ENCODE measurements at regions not wholly inside any gene's neighbourhood (a gene's known extent, or its start where the extent isn't known, plus 50 kb on each side); places are given as distances from the start of the nearest gene placed in this dataset.
"Not testable (repeated sequence)": the region's sequence is repeated elsewhere in the genome, so short reads cannot be mapped to it uniquely, and the experiment has no call there.

GRCh38 chr2:168300460-168300859, 53.1 kb upstream of the STK39 start:
- no peak for DNase-seq

DNA sequence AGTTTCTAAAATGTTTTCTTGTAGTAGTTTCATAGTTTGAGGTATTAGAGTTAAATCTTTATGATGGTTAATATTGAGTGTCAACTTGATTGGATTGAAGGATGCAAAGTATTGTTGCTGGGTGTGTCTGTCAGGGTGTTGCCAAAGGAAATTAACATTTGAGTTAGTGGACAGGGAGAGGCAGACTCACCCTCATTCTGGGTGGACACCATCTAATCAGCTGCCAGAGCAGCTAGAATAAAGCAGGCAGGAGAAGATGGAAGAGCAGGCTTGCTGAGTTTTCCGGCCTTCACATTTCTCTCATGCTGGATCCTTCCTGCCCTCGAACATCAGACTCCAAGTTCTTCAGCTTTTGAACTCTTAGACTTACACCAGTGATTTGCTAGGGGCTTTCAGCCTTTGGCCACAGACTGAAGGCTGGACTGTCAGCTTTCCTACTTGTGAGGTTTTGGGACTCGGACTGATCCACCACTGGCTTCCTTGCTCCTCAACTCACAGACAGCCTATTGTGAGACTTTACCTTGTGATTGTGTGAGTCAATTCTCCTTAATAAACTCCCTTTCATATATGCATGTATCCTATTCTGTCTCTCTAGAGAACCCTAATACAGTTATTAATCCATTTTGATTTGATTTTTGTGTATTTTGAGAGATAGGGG, 56.8 kb upstream of the STK39 start:
- DNase-seq, result no peak

GRCh38 chr2:168307379-168307778, 60.0 kb upstream of the STK39 start:
- no peak for DNase-seq

- DNase-seq, result no peak
Observed at GRCh38 chr2:168310580-168310979, 63.2 kb upstream of the STK39 start.

DNA sequence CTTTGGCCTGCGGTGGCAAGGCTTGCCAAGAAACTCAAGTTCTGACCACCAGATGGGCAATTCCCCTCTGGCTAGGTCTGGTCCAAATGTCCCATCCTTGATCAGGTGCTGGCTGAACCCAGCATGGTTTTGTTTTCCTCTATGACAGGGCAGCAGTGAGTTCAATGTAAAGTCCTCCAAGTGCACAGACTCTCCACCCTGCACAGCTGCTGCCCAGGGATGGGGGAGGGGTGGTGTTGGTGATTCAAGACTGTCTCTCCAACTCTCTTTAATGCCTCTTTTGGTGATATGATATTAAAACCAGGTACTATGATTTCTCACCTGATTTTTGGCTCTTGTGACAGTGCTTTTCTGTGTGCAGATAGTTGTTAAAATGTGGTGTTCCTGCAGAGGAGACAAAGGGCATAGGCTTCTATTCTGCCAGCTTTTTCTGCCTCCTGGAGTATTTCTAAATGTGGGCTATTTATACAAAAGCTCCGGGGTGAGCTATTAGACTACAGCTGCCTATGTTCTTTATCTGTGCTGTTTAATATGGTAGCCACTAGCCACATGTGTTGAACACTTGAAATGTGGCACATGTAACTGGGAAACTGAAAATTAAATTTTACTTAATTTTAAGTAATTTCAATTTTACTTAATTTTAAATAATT, 64.0 kb upstream of the STK39 start:
- peak; percentile 79 for DNase-seq

DNA sequence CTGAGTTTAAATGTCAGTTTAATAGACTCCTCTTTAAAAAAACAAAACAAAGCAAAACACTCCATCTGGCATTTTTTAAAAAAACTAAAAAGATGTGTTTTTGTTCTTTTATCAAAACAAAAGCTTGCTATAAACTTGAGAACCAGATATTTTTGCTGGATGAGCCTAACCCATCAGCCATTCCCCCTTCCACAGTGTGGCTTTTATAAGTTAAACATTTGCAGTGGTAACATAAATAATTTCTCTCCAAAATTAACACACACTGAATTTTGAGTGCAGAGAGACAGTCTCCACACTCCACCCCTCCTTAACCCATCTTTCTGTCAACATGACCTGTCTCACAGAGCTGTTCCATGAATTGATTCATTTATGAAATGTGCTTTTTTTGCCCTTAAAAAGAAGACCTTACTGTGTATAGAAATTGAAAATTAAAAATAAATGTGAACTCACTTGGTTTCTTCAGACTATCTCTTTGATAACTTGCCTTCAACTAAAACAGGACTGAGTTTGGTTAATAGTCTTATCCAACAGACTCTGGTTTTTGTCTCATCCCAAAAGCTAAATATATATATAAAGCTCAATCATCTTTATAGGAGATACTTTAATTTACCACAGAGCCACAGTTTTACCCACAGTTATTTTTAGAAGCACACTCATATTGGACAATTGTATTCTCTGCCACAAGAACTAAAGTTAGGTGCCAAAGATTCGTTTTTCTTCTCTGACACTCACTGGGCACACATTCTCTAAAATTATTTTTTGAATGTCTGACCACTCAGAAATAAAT, 64.8 kb upstream of the STK39 start:
- DNase-seq, result peak; percentile 12

DNA sequence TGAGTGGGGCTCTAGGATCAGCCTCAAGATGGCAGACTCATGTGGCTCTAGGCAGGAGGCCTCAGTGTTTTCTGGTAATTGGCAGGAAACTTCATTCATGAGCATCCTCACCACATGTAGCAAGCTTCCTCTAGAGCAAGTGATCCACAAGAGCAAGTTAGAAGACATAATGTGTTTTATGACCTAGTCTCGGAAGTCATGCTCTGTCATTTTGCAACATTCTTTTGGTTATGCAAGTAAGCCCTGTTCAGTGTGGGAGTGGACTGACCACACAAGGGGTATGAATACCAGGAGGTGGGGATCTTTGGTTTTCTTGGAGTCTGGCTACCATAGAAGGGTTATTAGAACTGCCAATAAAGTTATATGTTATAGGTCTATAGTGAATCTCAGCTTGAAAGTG, 66.8 kb upstream of the STK39 start:
- DNase-seq, result no peak

- no peak for DNase-seq
Observed at GRCh38 chr2:168315331-168316072, 68.1 kb upstream of the STK39 start.

DNA sequence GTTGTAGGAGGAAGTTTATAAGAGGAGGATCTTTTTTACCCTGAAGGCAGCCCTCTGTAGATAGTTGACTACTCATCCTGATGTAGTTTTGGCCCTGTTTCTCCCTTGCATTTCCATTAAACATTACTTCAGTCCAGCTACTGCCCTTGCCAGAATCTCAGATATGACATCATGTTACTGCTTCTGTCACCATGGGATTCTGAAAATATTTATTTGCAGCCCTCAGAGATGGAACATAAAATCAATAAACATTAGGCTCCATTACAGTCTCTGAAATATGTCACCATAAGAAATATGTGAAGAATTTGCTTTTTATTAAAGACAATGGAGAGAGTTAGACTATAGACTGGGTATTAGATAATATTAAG, 68.7 kb upstream of the STK39 start:
- DNase-seq, result no peak

DNA sequence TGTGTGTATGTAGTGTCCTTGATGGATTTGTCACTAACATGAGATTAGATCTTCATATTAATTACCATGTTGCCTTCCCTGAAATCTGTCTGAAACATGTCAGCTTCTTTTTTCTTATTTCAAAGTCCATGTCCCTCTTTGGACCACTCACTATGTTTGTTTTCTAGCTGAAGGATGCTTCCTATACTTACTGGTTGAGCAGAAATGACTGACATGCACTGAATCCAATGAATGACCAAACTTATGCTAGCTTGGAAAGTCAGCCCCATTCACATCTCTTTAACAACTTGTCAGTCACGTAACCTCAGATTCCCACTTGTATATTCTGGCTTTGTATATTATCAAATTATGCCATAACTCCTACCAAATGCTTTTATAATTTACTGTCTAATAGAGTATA, 69.9 kb upstream of the STK39 start:
- no peak for DNase-seq

DNA sequence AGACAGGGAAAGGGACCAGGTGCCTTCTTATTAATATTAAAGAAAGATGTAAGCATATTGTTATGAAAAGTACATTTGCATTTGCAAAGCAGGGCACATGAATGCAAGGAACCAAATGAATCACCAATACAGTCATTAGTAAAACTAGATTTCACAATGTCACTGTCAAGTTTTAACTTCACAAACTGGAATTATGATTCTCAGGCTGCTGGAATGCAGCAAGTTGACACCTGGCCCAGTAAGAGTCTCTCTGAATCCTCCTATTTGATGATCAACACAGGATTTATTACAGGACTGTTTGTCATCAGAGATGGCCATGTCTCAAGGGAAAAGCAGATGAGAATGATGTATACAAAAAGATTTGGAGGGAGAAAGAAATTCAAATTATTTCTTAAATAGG, 72.9 kb upstream of the STK39 start:
- DNase-seq, result no peak

DNA sequence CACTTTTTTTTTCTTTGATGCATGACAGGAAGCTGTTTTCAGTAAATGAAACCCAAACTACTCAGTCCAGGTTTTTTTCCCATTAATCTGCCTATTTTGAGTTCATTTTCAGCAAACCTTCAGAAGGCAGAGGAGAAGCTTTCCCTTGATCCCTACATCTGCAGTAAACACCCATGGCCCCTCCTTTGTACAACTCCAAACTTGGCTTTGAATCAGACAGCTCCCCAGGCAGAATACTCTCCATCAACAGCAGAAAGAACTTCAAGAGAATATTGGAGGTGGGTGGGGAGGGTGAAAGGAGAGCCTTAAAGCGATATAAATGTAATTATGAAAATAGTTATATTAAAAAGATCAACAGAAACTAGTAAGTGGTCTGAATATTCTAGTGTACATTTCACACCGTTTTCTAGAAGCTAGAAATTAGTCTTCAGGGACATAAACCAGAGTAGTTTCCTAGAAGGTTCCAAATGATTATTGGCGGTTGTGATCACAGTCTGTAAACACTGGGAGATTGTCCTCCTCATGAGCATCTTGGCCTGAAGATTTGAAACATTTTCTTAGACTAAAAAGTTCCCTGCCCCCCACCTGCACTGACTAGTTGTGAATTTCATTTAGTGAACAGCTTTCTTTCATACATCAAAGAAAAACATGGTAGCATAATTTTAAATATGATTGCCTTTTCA, 75.1 kb upstream of the STK39 start:
- no peak for DNase-seq

GRCh38 chr2:168323529-168324021, 76.2 kb upstream of the STK39 start:
- DNase-seq, result no peak

DNA sequence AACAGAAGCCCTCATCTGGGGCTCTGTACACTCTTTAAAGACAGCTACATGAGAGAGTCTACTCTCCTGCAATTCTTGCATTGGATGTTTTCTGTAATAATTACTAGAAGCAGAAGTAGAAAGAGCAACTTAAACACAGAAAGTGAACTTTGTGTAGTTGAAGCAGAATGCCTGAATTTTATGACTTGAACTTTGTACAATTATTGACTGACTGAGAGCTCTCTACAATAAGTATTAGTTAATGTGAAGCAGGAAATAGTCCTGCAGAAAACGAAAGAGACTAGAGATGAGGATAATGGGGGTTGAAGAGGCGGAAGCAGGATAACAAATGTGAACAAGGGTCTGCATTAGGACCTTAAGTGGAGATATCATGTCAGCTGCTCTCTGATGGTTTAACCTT, 79.2 kb upstream of the STK39 start:
- no peak for DNase-seq

GRCh38 chr2:168327328-168327727, 79.9 kb upstream of the STK39 start:
- no peak for DNase-seq

- no peak for DNase-seq
Observed at GRCh38 chr2:168328421-168328820, 81.0 kb upstream of the STK39 start.

DNA sequence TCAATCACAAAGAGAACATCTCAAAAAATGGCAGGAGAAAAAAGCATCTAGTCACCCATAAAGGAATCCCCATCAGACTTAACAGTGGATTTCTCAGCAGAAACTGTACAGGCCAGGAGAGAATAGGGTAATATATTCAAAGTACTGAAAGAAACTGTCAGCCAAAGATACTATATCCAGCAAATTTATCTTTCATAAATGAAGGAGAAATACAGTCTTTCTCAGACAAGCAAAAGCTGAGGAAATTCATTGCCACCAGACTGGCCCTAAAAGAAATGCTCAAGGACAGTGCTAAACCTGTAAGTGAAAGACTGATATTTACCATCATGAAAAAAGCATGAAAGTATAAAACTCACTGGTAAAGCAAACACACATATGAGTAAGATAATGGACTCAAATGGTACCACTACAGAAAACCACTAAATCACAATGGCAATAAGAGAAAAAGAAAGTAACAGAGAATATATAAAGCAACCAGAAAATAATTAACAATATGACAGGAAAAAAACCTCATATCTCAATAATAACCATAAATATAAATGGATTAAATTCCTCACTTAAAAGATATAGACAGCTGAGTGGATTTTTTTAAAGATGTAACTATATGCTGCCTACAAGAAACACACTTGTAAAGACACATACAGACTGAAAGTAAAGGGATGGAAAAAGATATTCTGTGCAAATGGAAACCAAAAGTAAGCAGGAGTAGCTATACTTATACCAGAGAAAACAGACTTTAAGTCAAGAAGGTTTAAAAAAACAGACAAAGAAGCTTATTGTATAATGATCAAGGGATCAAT, 83.4 kb upstream of the STK39 start:
- DNase-seq, result no peak

DNA sequence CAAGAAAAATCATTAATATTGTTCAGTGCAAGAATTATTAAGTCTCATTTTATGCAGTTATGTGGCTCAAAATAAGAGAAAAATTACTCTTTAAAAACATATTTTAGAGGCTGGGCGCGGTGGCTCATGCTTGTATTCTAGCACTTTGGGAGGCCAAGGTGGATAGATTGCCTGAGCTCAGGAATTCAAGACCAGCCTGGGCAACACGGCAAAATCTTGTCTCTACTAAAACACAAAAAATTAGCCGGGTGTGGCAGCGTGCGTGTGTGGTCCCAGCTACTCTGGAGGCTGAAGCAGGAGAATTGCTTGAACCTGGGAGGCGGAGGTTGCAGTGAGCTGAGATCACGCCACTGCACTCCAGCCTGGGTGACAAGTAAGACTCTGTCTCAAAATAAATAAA, 87.9 kb upstream of the STK39 start:
- DNase-seq, result not testable (repeated sequence)

GRCh38 chr2:168336786-168337388, 89.5 kb upstream of the STK39 start:
- peak; percentile 17 for DNase-seq

DNA sequence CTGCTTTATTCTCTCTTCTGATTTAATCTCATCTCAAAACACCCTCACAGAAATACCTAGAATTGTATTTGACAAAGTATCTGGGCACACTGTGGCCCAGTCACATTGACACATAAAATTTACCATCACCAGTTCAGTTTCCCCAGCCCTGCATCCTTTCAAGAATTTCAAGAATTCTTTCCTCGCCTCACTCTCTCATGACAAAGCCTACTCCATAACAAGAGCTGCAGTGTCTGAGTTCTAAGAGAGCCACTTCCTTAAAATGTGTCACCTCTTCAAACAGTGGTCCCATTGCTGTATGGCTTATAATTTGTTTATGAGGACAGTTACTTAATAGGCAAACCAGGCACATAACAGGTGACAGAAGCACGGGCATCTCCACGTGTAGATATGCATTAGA, 90.9 kb upstream of the STK39 start:
- DNase-seq, result no peak

DNA sequence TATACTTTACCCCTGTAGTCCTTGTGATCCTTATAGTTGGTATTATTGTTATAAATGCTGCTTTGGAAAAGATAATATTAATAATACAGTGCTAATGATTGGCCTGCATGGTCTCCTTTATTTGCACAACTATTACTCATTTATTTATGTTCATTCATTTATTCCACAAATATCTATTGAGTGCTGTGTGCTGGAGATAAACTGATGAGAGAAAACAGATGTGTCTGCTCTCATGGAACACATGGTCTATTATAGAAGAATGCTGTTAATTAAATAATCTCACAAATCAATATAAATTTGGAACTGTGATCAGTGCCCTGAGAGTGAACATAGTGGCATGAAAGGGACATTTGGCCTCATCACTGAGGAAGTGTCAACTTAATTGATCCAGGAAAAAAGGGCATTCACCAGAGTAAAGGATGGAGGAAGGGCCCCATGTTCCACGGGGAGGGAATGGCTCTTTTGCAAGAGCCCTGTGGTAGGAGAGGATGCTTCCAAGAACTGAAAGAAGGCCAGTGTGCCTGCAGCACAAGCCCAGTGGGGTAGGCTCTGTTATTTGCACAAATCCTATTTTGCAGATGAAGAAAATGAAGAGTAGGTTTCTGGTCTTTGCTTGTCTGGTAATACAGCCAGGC, 91.5 kb upstream of the STK39 start:
- no peak for DNase-seq
